K562 (cell line): ENCODE measurements at regions not wholly inside any gene's neighbourhood (a gene's known extent, or its start where the extent isn't known, plus 50 kb on each side); places are given as distances from the start of the nearest gene placed in this dataset.

Experiments
- ATAC-seq: fragments of 200-7000 bp; cut with Tn5 transposase; 3 replicates; pipeline ENCODE4 v1.9.1; 2020; ENCODE audit warnings: moderate library complexity
- BruUV-seq: library from RNA; stranded (reverse); fragments of 400-500 nt; replicated peaks from 2 replicates; lab custom pipeline; 2021; lab: Mats Ljungman, UMichigan
- CTCF ChIA-PET: fragments of 300-600 bp; formaldehyde crosslinking; extraction: SDS; loops from one replicate; lab custom pipeline; 2021; ENCODE audit warnings: low intra/inter-chr PET ratio; lab: Yijun Ruan, JAX
- POLR2A ChIA-PET: fragments of 300-600, 350-650 bp; sonication (Branson Sonifier 250); formaldehyde crosslinking; extraction: SDS; loops from one replicate; lab custom pipeline; 2021; ENCODE audit warnings: antibody characterized with exemption, inconsistent platforms; lab: Yijun Ruan, JAX
- DNase-seq, 4 experiments: peaks; one replicate each; pipeline versions ENCODE4 v3.0.0 to v3.0.0-alpha.2; 2011 to 2018; ENCODE audit warnings: low spot score in 3 of 4, mixed read lengths in 3 of 4; ENCODE audit errors: extremely low read depth in 1 of 4
- FAIRE-seq: peaks from 2 replicates; lab custom pipeline; 2011; peaks lifted over from hg19 to GRCh38; lab: Jason Lieb, UNC
- H2AFZ ChIP-seq: 2 replicates; pipeline ENCODE4 v1.6.0; 2011; ENCODE audit warnings: low read depth, low read length, control low read depth, inconsistent platforms
- H3K27ac ChIP-seq: fragments of 200-600 bp; 3 replicates; pipeline ENCODE4 v1.8.0; 2011; ENCODE audit warnings: low read depth, mild to moderate bottlenecking, control low read depth, inconsistent platforms, low read length, moderate library complexity, mixed read lengths; ENCODE audit errors: extremely low read depth
- H3K27me3 ChIP-seq, 2 experiments: fragments of 300-600 bp in 1 of 2; 2 replicates in 1 of 2; 3 replicates in 1 of 2; pipeline versions ENCODE4 v1.6.0 to v1.8.0; 2011; ENCODE audit warnings: inconsistent platforms in 2 of 2, low read length in 2 of 2, mild to moderate bottlenecking in 1 of 2, mixed read lengths in 1 of 2, moderate library complexity in 1 of 2; ENCODE audit not compliant: control insufficient read depth in 2 of 2, insufficient read depth in 2 of 2
- H3K36me3 ChIP-seq: fragments of 300-600 bp; 3 replicates; pipeline ENCODE4 v1.8.0; 2011; ENCODE audit warnings: mild to moderate bottlenecking, low read length, inconsistent platforms; ENCODE audit not compliant: control insufficient read depth, insufficient read depth
- H3K4me1 ChIP-seq, 2 experiments: fragments of 200-600 bp in 1 of 2; replicated peaks in 1 of 2; 2 replicates in 1 of 2; 3 replicates in 1 of 2; pipeline versions ENCODE4 v1.5.1 to v1.8.0; 2011; ENCODE audit warnings: inconsistent platforms in 2 of 2, low read length in 2 of 2, mild to moderate bottlenecking in 1 of 2, mixed read lengths in 1 of 2, moderate library complexity in 1 of 2; ENCODE audit not compliant: control insufficient read depth in 2 of 2, insufficient read depth in 2 of 2
- H3K4me2 ChIP-seq: 2 replicates; pipeline ENCODE4 v1.6.1; 2011; ENCODE audit warnings: low read length, control low read depth, inconsistent platforms, mixed read lengths; ENCODE audit not compliant: insufficient read depth
- H3K4me3 ChIP-seq: fragments of 200-600 bp; sonication (generic), shearing (Covaris generic); 2 replicates; pipeline ENCODE4 v1.5.1; 2016; ENCODE audit warnings: control low read depth, inconsistent platforms
- H3K79me2 ChIP-seq: fragments of 200-600 bp; 3 replicates; pipeline ENCODE4 v1.8.0; 2011; ENCODE audit warnings: low read length, inconsistent platforms; ENCODE audit not compliant: control insufficient read depth, insufficient read depth
- H3K9ac ChIP-seq, 2 experiments: 2 replicates each; pipeline versions ENCODE4 v1.6.0 to v1.6.1; 2011; ENCODE audit warnings: low read depth in 2 of 2, low read length in 2 of 2, control low read depth in 1 of 2, inconsistent platforms in 1 of 2, mild to moderate bottlenecking in 1 of 2, mixed read lengths in 1 of 2; ENCODE audit not compliant: insufficient read depth in 1 of 2
- H3K9me1 ChIP-seq: one replicate; pipeline ENCODE4 v1.6.0; 2011; ENCODE audit warnings: inconsistent platforms, mild to moderate bottlenecking, low read length, moderate library complexity; ENCODE audit not compliant: control insufficient read depth, insufficient read depth
- H3K9me3 ChIP-seq: replicated peaks from 2 replicates; pipeline ENCODE4 v1.5.1; 2011; ENCODE audit warnings: low read depth, low read length, inconsistent platforms; ENCODE audit not compliant: control insufficient read depth, insufficient read depth
- H4K20me1 ChIP-seq: replicated peaks from 2 replicates; pipeline ENCODE4 v1.6.1; 2011; ENCODE audit warnings: low read length, inconsistent platforms, mixed read lengths; ENCODE audit not compliant: control insufficient read depth, insufficient read depth
- CTBP1 ChIP-seq: fragments of 450-650 bp; IDR thresholded peaks from 2 replicates; pipeline ENCODE4 v1.6.1; 2016; ENCODE audit warnings: borderline replicate concordance
- HCFC1 ChIP-seq: IDR thresholded peaks from 2 replicates; pipeline ENCODE4 v1.6.1; 2012; ENCODE audit warnings: low read depth, low read length, improper control_type of control experiment
- HDAC1 ChIP-seq, 2 experiments: fragments of 450-650 bp; IDR thresholded peaks; 2 replicates each; pipeline ENCODE4 v1.6.1; 2016 to 2017; ENCODE audit warnings: inconsistent platforms in 1 of 2, mild to moderate bottlenecking in 1 of 2, moderate library complexity in 1 of 2
- MEIS2 ChIP-seq: fragments of 450-650 bp; IDR thresholded peaks from 2 replicates; pipeline ENCODE4 v1.6.1; 2014; ENCODE audit warnings: mild to moderate bottlenecking; ENCODE audit not compliant: partially characterized antibody
- NR4A1 ChIP-seq, 2 experiments: fragments of 250-450 bp in 1 of 2; fragments of 450-650 bp in 1 of 2; sonication (Bioruptor Pico) in 1 of 2; IDR thresholded peaks; 2 replicates each; pipeline versions ENCODE4 v1.4.0 to v1.6.1; 2016 to 2020; ENCODE audit warnings: mild to moderate bottlenecking in 2 of 2, missing compliant biosample characterization in 1 of 2, missing genetic modification characterization in 1 of 2, moderate library complexity in 1 of 2
- SMC3 ChIP-seq: conservative IDR thresholded peaks from 2 replicates; pipeline ENCODE4 v1.6.1; 2011; ENCODE audit warnings: low read depth, low read length, improper control_type of control experiment; ENCODE audit not compliant: insufficient read depth
- ZC3H8 ChIP-seq: fragments of 450-650 bp; IDR thresholded peaks from 2 replicates; pipeline ENCODE4 v1.6.1; 2017
- ZNF766 ChIP-seq: fragments of 200-800 bp; sonication (Bioruptor generic); conservative IDR thresholded peaks from 2 replicates; pipeline ENCODE4 v1.6.1; 2016; ENCODE audit warnings: missing genetic modification characterization, missing compliant biosample characterization
- WGBS: fragments of 100-300 bp; shearing (Covaris generic); methylation state at CpG from one replicate; pipeline ENCODE4 v1.1.6; 2016; ENCODE audit warnings: low coverage, mixed read lengths; ENCODE audit not compliant: insufficient coverage; ENCODE audit errors: missing lambda C conversion rate; 5-methylcytosine and 5-hydroxymethylcytosine counted together
- in situ Hi-C: fragments of 300-500 bp; cut with MboI; formaldehyde crosslinking; loops from 4 replicates; pipeline ENCODE4 v1.15.0; 2018; ENCODE audit warnings: inconsistent platforms, mixed read lengths
- intact Hi-C: fragments of 100-400 bp; cut with micrococcal nuclease; formaldehyde crosslinking; loops from 2 replicates; pipeline ENCODE4 v1.14.2; 2022
- TF ChIP-seq, protein P1 (sequence below): fragments of 450-650 bp; IDR thresholded peaks from 2 replicates; pipeline ENCODE4 v1.6.1; 2016; ENCODE audit warnings: antibody characterized with exemption
- TF ChIP-seq, protein P2 (sequence below): fragments of 450-650 bp; IDR thresholded peaks from 2 replicates; pipeline ENCODE4 v1.6.1; 2016; ENCODE audit warnings: missing biosample characterization, missing genetic modification characterization
- TF ChIP-seq, protein P3 (sequence below): fragments of 250-450 bp; sonication (Bioruptor Pico); IDR thresholded peaks from 2 replicates; pipeline ENCODE4 v1.4.0; 2020; ENCODE audit warnings: borderline replicate concordance

DNA sequence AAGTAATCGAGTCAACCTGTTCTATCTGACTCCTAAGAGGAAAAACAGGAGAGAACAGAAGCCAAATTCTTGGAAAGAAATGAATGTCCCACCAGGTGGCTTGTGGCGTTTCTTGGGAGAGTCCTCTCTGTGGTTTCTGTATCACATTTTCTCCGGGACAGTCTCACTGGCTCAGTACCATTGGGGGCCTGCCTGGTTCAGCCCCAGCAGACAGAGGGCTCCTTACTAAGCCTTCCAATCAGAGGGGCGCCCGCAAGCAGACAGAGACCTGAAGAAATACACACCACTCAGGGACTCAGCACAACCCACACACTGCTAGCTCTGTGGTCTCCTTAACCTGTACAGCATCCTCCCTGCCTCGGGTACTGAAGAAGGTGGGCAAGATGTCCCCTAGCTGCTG, 302.1 kb downstream of the TLE3 start:
- no peak for TF ChIP-seq SMC3
- TF ChIP-seq, protein P1, sequence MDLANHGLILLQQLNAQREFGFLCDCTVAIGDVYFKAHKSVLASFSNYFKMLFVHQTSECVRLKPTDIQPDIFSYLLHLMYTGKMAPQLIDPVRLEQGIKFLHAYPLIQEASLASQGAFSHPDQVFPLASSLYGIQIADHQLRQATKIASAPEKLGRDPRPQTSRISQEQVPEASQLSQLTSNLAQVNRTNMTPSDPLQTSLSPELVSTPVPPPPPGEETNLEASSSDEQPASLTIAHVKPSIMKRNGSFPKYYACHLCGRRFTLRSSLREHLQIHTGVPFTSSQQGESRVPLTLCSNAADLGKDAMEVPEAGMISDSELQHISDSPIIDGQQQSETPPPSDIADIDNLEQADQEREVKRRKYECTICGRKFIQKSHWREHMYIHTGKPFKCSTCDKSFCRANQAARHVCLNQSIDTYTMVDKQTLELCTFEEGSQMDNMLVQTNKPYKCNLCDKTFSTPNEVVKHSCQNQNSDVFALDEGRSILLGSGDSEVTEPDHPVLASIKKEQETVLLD: no peak
- TF ChIP-seq MEIS2: no peak
- no peak for TF ChIP-seq ZC3H8
- no peak for TF ChIP-seq NR4A1 (CRISPR knock-in tag; IDR thresholded peaks at IDR 0.05)
- no peak for TF ChIP-seq NR4A1 (tag; IDR thresholded peaks at IDR 0.05)
- no peak for TF ChIP-seq HCFC1
- TF ChIP-seq, protein P2, sequence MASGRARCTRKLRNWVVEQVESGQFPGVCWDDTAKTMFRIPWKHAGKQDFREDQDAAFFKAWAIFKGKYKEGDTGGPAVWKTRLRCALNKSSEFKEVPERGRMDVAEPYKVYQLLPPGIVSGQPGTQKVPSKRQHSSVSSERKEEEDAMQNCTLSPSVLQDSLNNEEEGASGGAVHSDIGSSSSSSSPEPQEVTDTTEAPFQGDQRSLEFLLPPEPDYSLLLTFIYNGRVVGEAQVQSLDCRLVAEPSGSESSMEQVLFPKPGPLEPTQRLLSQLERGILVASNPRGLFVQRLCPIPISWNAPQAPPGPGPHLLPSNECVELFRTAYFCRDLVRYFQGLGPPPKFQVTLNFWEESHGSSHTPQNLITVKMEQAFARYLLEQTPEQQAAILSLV (tag): no peak
- no peak for TF ChIP-seq CTBP1
- TF ChIP-seq, protein P3, sequence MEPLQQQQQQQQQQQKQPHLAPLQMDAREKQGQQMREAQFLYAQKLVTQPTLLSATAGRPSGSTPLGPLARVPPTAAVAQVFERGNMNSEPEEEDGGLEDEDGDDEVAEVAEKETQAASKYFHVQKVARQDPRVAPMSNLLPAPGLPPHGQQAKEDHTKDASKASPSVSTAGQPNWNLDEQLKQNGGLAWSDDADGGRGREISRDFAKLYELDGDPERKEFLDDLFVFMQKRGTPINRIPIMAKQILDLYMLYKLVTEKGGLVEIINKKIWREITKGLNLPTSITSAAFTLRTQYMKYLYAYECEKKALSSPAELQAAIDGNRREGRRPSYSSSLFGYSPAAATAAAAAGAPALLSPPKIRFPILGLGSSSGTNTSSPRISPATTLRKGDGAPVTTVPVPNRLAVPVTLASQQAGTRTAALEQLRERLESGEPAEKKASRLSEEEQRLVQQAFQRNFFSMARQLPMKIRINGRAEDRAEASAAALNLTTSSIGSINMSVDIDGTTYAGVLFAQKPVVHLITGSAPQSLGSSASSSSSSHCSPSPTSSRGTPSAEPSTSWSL (CRISPR knock-in tag): no peak
- no peak for TF ChIP-seq ZNF766 (CRISPR knock-in tag)
- TF ChIP-seq HDAC1 (IDR thresholded peaks at IDR 0.05): no peak
- H2AFZ ChIP-seq: no peak overlapping the region
- POLR2A ChIA-PET: interaction anchor here (0.8 to 1.0 kb wide), 2 partner anchors 13 to 14 kb away, joined by 3 to 6 read pairs; no protein-coding TSS in a partner anchor
- no peak for ATAC-seq
- no peak overlapping the region for H3K27ac ChIP-seq
- BruUV-seq: no TSS peak
- H3K9me1 ChIP-seq: no peaks in the 10 kb centered on the region
- no peak overlapping the region for H3K9ac ChIP-seq
- no peak for DNase-seq
- intact Hi-C loops (no loop called here), in situ Hi-C loops (no loop called here)
- FAIRE-seq: no peak
- peaks cover 2 to 21% of the 10 kb centered on the region in 2 experiments; a peak in 3 of 5 replicates for H3K27me3 ChIP-seq
- no peak overlapping the region for H3K4me3 ChIP-seq
- no peaks in the 10 kb centered on the region for H3K4me1 ChIP-seq
- H3K79me2 ChIP-seq: no peaks in the 10 kb centered on the region
- H3K36me3 ChIP-seq: no peaks in the 10 kb centered on the region
- no peaks in the 10 kb centered on the region for H4K20me1 ChIP-seq
- CTCF ChIA-PET: no interaction called here
- no peaks in the 10 kb centered on the region for H3K9me3 ChIP-seq
- 1% methylated on average over 6 of the region's 6 CpGs for WGBS
- no peak overlapping the region for H3K4me2 ChIP-seq
